H1 (cell line): ENCODE measurements at regions not wholly inside any gene's neighbourhood (a gene's known extent, or its start where the extent isn't known, plus 50 kb on each side); places are given as distances from the start of the nearest gene placed in this dataset.

Experiments used
- CHD2 ChIP-seq: IDR thresholded peaks from 2 replicates; pipeline ENCODE4 v1.6.1; 2012; ENCODE audit warnings: low read length, improper control_type of control experiment
- CHD7 ChIP-seq: fragments of 300-600 bp; sonication (generic); IDR thresholded peaks from 2 replicates; pipeline ENCODE4 v1.7.1; 2012; ENCODE audit warnings: low read length, moderate library complexity, mild to moderate bottlenecking, inconsistent platforms; ENCODE audit not compliant: insufficient replicate concordance
- KDM1A ChIP-seq: fragments of 200-600, 300-600 bp; sonication (generic); IDR thresholded peaks from 2 replicates; pipeline ENCODE4 v1.7.1; 2016; ENCODE audit warnings: mild to moderate bottlenecking, low read length, borderline replicate concordance

DNA sequence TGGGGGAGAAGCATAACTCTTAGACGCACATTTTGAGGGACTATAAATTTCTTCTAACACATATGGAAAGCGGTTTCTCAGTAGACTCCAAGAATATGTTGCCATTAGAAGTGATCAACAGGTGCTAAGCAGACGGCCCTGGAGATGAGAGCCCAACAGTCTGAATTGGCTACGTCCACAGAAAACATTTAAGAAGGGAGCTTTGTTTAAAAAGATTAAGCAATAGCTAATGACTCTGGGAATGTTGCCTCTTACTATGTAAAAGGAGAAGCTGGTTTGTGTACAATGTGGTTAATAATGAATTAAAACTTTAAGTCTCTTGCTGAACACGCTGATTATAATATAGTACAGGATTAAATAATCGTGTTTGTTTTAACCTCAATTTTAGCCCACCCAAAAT is 399.5 kb downstream of the SMARCA1 start (continued):
- TF ChIP-seq CHD7: no peak
- no peak for TF ChIP-seq CHD2
- no peak for TF ChIP-seq KDM1A
